Thyroid gland (tissue), 4 donors: ENCODE measurements at regions not wholly inside any gene's neighbourhood (a gene's known extent, or its start where the extent isn't known, plus 50 kb on each side); places are given as distances from the start of the nearest gene placed in this dataset.

Experiments used
- CTCF ChIP-seq, 6 experiments: fragments of 200-600 bp in 3 of 6; fragments of 450-650 bp in 3 of 6; sonication (generic) in 3 of 6; IDR thresholded peaks; one replicate each; pipeline ENCODE4 v1.5.1; 2016 to 2019; ENCODE audit warnings: antibody characterized with exemption in 6 of 6, mild to moderate bottlenecking in 2 of 6, inconsistent platforms in 1 of 6, moderate library complexity in 1 of 6
- POLR2A ChIP-seq, 2 donors: fragments of 450-650 bp; IDR thresholded peaks; one replicate each; pipeline ENCODE4 v1.6.1; 2017; ENCODE audit warnings: antibody characterized with exemption in 2 of 2, mild to moderate bottlenecking in 2 of 2, moderate library complexity in 1 of 2

- TF ChIP-seq CTCF (IDR thresholded peaks at IDR 0.05) (no peak), POLR2A (IDR thresholded peaks at IDR 0.05) (no peak)
Measured at GRCh38 chr17:77491921-77492445, 351.2 kb downstream of the SEC14L1 start.
